ENCODE measurements at regions not wholly inside any gene's neighbourhood (a gene's known extent, or its start where the extent isn't known, plus 50 kb on each side); places are given as distances from the start of the nearest gene placed in this dataset.

DNA sequence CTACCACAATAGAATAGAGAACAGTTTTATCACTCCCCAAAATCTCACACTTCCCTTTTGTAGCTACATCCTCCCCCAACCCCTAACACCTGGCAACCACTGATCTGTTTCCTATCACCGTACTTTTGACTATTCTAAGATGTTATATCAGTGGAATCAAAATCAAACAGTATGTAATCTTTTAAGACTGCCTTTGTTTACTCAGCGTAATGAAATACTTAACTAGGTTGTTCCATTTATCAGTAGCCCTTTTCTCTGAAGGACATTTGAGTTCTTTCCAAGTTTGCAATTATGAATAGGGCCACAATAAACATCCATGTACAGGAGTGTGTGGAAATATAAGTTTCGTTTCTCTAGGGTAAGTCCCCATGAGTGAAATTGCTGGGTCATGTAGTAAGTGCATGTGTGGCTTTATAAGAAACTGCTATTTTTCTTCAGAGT, 372.3 kb downstream of the SV2B start:
- DNase-seq (ENCODE audit: low spot score), result no peak

DNA sequence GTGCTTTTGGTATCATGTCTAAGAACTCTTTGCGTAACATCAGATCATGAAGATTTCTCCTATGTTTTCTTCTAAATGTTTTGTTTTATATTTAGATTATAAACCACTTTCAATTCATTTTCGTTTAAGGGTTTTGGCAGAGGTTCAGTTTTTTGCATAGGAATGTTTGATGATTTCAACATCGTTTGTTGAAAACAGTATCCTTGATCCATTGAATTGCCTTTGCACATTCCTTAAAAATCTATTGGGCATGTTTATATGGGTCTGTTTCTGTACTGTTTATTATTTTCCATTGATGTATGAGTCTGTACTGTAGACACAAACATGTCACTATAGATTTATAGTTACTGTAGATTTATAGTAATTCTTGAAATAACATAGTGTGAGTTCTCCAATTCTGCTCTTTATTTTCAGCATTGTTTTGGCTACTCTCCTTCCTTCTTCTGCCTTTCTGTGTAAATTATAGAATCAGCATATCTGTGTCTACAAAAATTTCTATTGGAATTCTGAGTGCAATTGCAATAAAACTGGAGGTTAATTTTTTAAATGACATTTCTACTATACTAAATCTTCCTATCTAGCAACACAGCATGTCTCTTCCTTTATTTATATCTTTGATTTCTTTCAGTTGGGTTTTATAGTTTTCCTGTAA, 374.0 kb downstream of the SV2B start:
- no peak for DNase-seq (ENCODE audit: low spot score)

DNA sequence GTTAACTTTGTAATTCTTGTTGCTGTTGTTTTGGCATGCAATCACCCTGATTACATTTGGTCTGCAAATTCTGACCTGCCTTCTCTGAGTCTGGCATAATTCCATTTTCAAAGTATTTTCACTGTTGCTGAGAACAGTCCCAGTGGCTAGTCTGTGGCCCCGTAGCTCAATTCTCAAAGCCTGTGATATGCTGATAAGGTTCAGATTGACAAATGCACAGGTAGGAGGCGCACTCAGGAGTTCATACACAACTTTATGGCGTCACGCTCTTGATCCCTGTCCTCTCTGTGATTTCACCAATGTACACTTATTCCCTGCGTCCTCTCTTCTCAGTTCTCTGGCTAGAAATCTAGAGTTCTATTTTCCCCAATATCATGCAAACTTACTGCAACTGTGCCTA, 376.6 kb upstream of the SLCO3A1 start:
- no peak for DNase-seq (ENCODE audit: low spot score)

DNA sequence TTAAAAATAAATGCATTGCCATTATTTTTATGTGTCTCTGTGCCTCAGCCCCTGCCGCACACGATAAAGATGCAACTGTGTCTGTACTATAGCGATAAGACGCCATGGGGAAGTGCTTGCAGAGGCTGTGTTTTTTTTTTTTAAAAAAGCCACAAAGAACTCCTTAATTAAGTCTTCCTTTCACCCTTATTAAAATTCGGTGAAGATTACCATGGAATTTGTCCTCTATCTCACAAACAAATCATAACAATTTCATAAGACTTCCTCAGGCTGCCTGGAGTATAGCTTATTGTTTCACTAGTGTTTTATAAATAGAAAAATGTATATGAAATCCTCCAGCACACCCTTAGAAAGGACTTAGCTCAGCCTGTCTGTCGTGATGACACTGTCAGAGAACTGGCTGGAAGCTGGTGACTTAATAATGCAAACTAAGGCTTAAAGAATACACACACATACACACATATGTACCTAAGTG, 374.8 kb upstream of the SLCO3A1 start:
- DNase-seq (ENCODE audit: low spot score), result no peak

DNA sequence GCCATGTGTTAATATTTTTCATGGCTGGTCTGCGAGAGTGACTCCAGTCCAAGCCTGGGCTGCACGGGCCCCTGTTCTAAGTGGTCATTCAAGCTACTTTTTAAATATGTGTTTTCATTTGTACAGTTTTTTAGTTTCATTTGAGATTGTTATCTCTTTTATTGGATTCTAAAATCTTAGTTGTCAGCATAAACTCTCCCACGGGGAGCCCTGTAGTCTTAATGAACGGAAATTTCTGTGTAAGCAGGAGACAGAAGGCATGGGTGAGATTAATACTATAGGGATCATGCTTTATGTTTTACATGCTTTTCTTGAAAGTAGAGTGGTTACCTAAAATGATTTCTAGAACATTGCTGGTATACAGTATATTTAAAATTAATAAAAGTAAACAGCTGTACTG, 373.1 kb upstream of the SLCO3A1 start:
- no peak for DNase-seq (ENCODE audit: low spot score)

DNA sequence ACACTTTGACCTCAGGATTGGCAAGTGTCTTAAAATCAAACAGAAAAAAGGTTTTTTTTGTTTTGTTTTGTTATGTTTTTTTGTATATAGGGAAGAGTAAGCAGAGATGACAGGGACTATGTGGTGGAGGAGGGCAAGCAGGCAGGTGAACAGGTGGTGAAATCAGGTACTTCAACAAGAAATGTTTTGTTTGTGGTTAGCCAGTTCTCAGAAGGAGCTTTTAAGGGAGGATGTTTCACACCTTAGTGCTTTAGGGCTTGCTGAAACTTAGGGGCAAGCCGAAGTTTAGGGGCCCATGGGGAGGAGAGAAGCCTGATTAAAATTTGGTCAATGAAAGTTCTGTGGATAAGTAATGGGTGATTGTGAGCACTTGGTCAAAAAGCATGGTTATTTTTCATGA, 370.7 kb upstream of the SLCO3A1 start:
- no peak for DNase-seq (ENCODE audit: low spot score)

DNA sequence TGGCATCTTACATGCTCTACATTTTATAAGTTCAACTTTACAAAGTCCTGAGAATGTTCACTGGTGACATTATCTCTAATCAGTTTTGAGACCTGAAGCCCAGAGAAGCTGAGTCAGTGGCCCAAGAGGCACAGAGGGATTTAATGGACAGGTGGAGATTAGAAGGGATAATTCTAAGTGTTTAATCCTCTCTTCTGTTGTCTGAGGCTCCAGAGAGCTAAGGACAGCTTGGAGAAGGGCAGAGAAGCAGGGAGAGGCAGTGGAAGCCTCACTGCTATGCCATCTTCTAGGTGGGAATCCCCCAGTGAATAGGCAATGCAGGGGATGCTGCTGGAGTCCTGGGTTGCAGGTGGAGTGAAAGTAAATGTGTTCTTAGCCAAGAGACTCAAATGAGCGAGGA, 369.4 kb upstream of the SLCO3A1 start:
- no peak for DNase-seq (ENCODE audit: low spot score)

DNA sequence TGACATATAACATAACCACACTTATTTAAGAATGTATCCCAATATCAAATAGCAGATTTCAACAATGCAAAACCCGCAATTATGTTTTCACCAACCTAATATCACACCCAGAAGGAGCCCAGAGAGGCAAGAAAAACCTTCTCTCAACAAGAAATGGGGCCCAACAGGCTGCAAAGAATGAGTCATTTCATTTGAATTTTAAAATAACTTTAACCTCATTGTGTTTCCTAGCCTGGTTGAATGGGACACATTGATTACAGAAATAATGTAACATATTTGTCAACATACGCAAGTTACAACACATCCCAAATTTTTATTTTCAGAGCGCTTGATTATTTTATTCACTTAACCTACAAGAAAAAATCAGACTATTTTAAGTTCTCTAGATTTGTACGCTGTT, 365.1 kb upstream of the SLCO3A1 start:
- no peak for DNase-seq (ENCODE audit: low spot score)

DNA sequence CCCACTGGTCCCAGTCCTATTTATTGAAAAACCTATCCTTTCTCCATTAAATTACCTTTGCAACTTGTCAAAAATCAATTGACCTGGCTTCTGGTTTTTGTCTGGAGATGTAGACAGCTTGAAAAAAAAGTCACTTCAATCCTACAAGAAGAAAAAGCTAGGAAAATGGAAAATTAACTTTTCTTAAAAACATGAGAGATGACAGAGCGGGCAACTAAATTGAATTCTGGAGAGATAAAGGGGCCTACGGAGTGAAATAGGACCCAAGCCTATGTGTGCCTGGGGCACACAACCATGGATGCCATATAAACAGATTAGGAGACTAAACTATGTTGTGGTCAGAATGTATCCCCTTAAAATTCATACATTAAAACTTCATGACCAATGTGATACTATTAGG, 363.3 kb upstream of the SLCO3A1 start:
- no peak for DNase-seq (ENCODE audit: low spot score)

DNA sequence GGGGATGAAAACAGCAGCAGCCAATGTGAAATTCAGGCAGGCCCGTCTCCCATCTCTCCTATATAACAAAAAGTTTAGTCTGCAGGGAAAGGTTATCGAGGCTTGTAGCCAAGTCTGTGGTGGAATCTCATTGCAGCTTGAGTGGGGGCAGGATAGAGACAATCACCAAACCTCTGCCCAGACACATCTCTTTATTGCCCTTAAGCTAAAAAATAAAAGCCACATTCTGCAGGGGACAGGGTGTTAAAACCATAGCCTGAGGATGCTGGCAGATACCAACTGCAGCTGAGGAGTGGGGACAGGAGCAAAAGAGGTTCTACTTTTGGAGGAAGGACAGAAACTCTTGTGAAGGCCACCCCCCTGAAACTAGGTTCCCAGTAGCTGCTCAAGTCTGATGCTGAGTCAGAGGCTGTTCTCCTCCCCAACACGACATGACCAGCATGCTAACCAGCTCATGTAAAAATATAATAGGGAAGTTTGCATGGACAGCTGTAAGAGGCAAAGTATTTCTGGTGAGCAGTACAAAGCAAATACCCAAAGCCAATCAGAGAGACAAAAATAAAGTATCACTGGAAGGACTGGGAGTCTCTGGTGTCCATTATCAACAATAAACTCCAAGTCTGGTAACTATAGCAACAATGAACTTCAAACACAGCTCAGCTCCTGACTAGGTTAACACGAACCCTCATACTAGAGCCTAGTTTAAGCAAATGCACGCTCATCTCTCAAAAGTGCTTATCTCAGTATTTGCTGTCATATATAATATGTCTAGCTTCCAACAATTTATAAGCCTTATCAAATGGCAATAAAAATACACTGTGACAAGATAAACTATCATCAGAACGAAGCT, 362.2 kb upstream of the SLCO3A1 start:
- DNase-seq (ENCODE audit: low spot score), result no peak

DNA sequence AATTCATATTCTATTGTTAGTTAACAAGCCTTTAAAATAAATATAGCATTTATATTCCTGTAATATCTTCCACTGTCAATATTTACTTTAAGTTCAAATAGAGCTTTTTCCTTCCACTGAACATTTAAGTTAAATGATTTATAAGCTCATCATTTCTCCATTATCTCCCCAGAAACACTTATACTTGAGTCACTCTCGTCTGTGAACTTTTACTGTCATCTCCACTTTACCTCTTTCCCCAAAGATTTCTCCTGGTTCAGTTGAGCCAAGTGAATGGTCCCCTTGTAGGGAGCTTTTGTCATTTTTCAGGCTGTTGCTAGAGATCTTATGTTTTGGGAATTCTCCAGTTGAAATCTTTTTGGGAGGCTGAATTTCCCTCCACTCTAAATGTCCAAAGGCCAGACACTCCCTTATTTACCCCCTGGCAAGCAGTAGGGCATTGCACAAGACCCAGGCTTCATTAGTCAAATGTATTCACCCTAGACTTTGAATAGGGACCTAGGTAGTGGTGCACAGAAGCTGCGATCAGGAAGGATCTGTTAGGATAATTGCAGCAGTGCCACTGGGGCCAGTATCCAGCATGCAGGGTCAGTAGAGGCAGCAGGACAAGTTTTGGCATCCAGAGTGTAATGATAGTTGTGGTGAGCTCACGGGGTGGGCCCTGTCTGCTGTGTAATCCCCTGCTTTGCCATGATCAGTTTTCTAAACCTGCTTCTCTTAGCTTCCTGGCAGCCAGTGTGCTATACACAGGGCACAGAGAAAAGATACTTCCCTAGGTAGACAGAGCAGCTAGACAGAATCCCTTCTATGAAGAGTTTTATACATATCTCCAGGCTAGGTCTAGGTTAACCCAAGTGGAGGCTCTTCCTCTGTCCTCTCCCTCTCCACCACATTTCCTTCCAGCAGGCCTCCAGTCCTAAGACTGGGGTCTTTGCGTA, 356.5 kb upstream of the SLCO3A1 start:
- no peak for DNase-seq (ENCODE audit: low spot score)

DNA sequence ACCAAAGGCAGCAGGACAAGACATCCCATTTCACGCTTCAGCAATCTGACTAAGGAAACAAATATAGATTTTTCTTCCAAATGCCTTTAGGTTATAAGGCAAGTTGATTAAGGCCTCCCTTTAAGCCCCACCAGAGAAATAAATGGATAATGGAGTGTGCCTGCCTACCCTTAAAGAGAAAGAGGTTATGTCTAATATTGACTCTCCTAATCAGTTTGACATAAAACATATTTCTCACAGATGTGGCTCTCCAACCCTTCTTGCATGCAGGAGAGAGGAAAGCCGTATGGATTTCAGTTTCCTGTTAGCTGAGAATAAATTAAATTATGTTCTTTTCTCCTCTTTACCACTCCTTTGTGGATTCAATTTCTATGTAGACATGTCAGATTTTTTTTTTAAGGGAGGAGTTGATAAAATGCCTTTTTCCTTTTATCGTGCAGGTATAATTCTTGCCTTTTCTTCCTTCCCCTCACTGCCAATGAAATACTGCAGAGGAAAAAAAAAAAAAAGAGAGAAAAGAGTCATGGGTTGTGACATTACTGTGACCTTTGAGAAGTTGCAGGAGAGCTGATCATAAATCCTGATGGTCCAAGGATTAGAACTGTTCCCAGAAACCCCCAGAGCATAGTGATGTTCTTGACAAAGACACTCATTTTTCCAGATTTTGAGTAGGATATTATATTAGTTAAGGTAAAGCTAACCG, 355.3 kb upstream of the SLCO3A1 start:
- peak; percentile 19 for DNase-seq (ENCODE audit: low spot score)

DNA sequence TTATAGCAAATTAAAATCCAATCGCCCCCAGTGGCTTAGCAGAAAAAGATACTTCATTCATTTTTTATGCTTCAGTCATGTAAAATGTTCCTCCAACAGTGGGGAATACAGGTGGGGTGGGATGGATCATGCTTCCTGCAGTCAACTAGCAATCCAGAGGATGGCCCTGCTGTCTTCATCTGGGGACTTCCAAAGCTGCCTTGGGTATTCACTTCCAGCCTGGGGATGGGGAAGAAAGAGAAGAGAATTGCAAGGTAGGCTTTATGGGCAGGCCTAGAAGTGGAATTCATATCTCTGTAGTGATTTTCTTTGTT, 354.8 kb upstream of the SLCO3A1 start:
- DNase-seq (ENCODE audit: low spot score), result no peak

DNA sequence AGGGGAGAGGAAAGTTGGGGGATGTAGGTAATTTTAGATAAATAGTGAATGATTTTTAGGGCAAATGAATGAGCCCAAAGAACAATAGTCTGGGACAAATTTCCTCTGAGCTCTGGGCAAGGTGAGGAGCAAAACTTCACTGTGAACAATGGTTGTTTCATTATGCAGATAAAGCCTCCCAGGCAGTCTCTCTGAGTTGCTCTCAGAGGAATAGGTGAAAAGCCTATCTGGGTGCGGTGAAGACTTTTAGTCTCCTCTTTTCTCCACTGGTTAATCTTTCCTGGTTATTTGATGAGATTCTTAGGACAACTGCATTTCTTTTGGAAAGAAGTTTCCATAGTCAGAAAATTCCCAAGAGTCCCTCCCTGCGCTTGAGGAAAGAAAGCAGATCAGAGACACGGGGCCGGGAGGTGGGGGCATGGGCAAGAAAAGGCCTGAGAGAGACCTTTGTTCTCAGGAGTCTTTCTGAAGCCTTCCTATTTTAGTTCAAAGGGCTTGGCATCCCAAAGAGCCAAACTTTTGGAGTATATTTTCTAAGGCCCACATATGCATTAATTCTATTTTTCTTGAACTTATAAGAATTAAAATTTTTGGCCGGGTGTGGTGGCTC, 353.6 kb upstream of the SLCO3A1 start:
- no peak for DNase-seq (ENCODE audit: low spot score)

DNA sequence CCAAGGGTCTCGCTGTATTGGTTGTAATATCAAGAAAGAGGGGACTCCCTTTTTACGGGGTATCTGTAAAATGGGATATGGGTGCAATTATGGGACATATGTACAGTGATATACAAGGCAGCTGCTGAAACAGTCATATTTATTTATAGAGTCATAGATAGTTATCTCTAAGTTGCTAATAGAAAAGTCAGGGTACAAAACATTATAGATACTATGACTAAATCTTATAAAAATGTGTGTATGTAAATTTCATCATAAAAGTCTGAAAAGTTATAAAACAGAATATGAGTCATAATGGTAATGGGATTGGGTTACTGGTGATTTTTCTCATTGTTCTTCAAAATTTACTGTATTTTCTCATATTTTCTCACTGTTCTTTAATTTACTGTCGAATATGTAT, 344.9 kb upstream of the SLCO3A1 start:
- no peak for DNase-seq (ENCODE audit: low spot score)

DNA sequence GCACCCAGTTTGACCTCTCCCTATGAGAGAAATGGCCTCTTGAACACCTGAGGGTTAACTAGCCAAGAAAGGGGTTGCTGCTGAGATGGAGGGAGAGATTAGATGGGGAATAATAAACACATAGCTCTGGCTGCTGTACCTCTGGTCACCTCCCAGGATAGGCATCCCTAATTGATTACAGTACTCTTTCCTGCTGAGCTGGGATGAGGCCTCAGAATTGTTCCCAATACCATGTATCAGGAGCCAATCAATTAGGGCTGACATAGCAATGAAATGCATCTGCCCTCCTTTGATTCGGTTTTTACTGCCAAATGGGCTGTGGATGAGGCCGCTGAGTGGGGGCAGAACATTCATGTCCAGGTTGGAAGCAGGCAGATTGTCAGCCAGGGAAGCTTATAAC, 339.4 kb upstream of the SLCO3A1 start:
- DNase-seq (ENCODE audit: low spot score), result no peak

DNA sequence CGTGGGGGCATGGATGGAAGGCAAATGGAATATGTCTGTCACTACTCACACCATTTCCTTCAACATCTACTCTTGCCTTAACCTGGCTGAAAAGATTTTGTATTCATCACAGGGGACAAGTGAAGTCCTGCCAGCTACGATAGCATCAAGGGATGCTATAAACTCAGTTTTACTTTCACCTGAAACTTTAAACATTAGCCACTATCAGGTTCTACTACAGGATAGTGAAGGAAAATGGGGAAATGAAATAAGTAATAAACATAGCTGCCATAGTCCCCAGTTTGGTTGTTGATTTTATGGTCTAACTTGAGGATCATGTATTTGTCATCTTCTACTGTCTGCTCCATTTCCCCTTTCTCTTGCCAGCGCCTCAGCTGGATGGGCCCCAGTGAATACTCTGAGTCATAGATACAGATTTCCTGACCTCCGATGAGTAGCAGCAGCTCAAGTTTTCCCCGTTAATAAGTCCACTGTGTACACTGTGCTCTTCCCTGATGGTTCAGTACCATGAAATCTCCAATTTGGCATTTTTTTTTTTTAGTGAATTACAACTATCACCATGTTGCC, 338.2 kb upstream of the SLCO3A1 start:
- peak; percentile 68 for DNase-seq (ENCODE audit: low spot score)

DNA sequence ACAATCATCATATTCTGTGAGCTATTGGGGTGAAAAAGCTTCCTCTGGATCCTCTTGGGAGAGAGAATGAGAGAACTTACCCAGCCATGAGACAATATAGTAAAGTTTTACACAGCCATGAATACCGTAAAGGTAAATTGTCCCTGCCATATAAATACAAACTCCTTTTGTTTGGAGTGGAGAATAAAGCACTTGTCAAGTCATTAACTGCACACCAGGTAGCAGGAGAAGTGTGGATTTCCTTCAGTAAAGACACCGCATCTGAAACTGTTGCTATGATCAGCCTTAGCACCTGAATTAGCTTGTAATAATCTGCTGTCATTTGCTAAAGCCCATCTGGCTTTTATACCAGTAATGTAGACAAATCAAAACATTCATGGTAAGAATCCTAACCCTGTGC, 336.6 kb upstream of the SLCO3A1 start:
- DNase-seq (ENCODE audit: low spot score), result no peak

DNA sequence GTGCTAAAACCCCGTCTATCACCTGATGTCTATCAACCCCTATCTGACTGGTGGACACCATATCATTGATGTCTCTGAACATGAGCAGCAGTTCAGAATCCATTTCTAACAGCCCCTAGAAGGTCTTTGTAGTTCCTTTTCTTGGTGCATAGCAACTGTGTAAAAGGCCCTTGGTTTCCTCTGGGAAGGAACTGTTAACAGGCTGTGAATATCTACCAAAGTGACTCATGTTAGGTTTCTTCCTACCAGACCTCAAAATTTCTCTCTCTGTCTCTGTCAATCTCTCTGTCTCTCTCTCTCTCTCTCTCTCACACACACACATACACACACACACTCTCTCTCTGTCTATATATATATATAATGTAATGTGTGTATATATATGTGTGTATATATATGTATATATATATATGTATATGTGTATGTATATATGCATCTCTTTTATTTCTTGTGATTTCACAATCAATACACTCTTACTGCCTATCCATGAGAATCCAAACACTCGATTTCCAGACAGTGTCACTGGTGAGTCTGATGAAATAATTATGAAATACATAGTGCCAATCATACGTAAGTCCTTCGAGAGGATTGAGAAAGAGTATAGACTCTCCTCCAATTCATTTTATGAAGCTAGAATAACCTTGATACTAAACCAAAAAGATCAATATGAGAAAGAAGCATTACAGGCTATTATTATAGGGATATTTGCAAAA, 335.9 kb upstream of the SLCO3A1 start:
- DNase-seq (ENCODE audit: low spot score), result no peak

DNA sequence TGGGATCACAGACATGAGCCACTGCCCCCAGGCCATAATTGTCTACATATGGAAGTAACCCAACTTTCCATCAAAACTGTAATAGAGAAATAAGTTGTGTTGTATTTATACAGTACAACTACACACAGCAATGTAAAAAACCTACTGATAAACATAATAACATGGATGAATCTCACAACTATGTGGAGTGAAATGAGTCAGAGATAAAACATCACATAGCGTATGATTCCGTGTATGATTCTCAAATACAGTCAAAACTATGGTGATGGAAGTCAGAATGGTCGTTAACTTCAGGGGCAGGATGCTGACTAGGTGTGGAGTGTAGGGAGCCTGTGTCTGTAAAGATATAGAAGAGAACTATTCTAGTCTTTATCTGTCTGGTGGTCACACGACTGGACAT, 332.7 kb upstream of the SLCO3A1 start:
- no peak for DNase-seq (ENCODE audit: low spot score)

All from umbilical cord (tissue), 1 donor.